Stimulated activated CD4-positive, alpha-beta T cell treated with anti-CD3 and anti-CD28 coated beads, Interleukin-4, amount 100 ng/mL, for 24 hours (primary cell): ENCODE measurements at regions not wholly inside any gene's neighbourhood (a gene's known extent, or its start where the extent isn't known, plus 50 kb on each side); places are given as distances from the start of the nearest gene placed in this dataset.

Experiments
- DNase-seq: peaks from one replicate; pipeline ENCODE4 v3.0.0-alpha.2; 2020

GRCh38 chr11:134562941-134563471 lies 151.0 kb upstream of the B3GAT1 start:
- peak; percentile 1 for DNase-seq

DNA sequence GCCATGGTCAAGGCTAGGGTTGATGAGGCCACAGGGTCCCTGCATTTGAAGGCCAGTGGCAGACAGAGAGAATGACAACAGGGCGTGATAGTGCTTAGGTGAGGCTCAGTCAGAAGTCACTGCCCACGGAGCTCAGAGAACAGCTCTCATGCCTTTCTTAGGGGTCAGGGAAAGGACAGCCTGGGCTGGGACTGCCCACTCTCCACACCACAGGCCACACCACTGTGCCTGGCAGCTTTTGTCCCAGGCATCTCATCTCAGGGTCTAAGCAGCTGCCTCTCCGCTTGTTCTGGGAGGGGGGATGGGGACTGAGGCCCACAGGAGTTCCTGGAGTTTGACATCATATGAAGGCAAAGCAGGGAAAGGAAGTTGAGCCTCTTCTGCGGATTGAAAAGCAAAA lies 150.2 kb upstream of the B3GAT1 start:
- DNase-seq: no peak

GRCh38 chr11:134561331-134561720 lies 149.3 kb upstream of the B3GAT1 start:
- peak; percentile 2 for DNase-seq

DNA sequence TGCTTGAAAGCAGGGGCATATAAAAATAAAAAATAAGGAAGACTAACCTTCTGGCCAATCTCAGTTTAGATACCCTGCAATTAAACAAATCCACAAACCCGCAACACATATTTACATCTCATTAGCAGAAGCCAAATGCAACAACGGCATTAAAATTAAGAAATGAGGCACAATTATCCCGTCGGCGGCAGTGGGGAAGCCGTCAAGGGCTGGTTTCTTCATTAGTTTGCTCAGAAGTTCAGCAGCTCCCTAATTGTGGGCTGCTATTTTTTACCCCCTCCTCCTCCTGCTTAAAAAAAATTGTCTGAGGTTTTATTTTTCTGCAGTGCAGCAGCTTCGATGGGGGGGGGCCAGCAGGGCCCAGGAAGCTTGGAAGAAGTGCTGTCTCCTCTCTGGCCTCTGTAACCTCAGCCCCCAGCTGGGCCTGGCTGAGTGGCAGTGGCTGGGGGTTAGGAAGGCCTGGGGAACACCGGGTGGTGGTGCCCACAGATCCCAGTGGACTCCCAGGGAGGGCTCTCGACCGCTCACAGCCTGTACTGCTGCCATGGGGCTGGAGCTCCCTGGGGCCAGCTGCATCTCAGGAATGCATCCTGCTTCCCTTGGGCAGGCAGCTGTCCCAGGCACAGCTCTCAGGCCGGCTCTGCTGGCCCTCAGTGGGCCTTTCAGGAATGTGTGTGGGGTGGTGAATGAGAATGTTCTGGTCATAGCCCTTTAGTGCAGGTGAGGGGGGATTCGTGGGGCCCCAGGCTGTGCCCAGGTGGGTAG lies 148.7 kb upstream of the B3GAT1 start:
- no peak for DNase-seq

DNA sequence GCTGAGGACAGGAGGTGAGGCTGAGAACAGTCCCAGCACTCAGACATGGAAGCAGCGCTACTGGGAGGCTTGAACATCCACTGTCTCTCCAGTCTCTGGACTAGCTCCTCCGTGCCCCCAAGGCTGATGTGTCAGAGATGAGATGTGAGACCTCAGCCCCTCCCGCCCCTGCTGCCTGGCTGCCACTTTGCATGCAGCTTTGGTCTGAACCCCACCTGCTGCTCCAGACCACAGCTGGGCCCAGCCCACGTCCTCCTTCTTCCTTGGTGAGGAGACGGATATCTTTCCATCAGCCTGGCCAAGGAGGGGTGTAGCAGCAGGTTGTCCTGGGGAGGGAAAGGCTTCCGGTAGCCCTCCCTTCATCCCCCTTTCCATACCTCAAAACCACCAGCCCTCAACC lies 148.0 kb upstream of the B3GAT1 start:
- DNase-seq: peak; percentile 1

DNA sequence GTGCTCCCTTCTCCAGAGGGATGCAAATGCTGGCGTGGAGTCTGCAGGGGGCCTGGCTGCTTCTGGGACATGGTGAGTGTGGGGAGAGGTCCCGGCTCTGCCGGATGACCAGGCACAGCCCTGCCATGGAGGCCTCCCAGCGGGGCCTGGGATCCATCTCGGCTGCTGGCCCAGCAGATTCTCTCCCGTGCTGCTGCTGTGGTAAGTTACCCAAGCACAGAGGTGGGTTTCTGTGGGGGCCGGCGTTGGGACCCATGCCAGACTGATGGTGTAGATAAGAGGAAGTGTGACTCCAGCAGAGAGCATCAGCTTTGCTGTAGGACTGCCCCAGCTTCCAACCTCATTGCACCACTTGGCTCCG lies 147.5 kb upstream of the B3GAT1 start:
- DNase-seq: no peak

DNA sequence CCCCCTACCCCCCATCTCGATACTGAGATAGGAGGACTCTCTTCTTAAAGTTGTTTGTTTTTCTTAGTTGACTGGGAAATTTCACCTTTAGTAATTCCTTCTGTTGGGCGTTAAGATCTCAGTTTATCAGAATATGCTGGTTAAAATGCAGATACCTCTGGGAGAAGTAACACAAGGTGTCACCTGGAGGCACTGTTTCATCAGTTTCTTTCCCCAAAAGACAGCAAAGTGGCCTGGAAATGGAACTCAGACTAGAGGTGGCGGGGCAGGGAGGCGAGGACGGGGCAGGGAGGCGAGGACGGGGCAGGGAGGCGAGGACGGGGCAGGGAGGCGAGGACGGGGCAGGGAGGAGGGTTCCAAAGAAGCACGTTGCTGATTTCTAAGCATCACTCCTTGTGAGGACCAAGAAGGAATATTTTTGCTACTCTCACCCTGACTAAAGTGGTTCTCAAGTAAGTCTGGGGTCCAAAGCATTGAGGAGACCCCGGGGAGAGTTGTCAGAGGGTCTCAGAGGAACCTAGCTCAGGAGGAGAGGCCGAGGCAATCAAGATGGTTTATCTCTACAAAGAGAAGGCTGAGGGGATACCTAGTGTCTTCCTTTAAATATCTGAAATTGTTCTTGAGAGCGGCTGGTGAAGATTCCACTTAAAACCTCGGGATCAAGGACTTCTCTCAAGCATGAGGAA lies 147.0 kb upstream of the B3GAT1 start:
- DNase-seq: peak; percentile 0

DNA sequence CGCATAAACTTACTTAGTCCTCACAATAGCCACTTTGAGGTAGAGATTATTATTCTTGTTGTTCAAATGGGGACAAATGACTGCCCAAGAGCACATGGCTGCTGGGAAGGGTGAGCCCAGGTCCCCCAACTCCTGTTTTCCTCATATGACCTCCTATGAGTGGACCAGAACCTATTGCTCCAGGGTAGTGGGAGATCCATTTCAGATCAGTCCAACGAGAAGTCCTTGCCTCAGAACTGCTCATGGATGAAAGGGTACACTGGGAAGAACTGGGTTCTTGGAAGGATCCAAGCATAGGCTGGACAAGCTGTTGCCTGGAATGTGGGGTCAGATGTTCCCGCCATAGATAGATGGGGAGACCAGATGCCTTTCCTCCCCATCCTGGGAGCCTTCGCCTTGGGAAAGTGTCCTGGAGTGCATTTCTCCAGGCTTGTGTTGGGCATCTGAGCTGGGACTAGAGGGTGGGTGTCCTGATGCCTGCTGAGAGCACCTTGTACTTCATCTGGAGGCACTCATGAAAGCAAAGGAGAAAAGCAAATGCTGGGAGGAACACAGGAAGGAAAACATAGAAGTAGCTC lies 146.3 kb upstream of the B3GAT1 start:
- peak; percentile 0 for DNase-seq

- peak; percentile 0 for DNase-seq
Measured at GRCh38 chr11:134557571-134558257, 145.7 kb upstream of the B3GAT1 start.

DNA sequence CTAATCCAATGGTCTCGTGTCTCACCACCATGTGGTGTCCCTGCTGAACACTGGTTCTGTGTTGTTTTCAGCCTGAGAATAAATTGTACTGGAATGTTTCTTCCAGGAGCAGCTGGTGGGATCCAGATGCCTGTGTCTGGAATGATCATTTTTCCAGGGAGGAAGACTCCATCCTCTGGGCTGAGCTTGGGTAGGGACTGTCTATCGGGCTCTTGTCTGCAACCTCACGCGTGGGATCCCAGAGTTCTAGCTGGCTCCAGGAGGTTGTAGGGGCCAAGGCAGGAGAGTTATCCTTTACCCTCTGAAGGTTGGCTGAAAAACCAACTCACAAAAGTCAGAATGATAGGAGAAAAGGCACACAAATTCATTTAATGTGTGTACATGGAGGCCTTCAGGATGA lies 144.1 kb upstream of the B3GAT1 start:
- no peak for DNase-seq

- peak; percentile 1 for DNase-seq
Measured at GRCh38 chr11:134555510-134555909, 143.5 kb upstream of the B3GAT1 start.

GRCh38 chr11:134554861-134555260 lies 142.8 kb upstream of the B3GAT1 start:
- DNase-seq: no peak

- DNase-seq: peak; percentile 1
Measured at GRCh38 chr11:134554106-134554505, 142.1 kb upstream of the B3GAT1 start.

DNA sequence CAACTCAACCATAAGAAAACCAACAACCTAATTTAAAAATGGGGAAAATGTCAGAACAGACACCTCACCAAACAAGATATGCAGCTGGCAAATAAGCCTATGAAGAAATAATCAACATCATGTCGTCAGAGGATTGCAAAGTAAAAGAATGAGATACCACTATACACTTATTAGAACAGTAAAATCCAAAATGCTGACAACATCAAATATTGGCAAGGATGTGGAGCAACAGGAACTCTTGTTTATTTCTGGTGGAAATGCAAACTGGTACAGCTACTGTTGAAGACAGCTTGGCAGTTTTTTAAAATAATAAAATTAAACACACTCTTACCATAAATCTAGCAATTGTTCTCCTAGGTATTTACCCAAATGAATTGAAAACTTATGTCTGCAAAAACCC lies 140.7 kb upstream of the B3GAT1 start:
- no peak for DNase-seq

- DNase-seq: no peak
Measured at GRCh38 chr11:134545521-134545920, 133.5 kb upstream of the B3GAT1 start.

GRCh38 chr11:134544095-134544815 lies 132.2 kb upstream of the B3GAT1 start:
- no peak for DNase-seq

- no peak for DNase-seq
Measured at GRCh38 chr11:134543645-134544044, 131.6 kb upstream of the B3GAT1 start.

GRCh38 chr11:134543241-134543640 lies 131.2 kb upstream of the B3GAT1 start:
- no peak for DNase-seq

DNA sequence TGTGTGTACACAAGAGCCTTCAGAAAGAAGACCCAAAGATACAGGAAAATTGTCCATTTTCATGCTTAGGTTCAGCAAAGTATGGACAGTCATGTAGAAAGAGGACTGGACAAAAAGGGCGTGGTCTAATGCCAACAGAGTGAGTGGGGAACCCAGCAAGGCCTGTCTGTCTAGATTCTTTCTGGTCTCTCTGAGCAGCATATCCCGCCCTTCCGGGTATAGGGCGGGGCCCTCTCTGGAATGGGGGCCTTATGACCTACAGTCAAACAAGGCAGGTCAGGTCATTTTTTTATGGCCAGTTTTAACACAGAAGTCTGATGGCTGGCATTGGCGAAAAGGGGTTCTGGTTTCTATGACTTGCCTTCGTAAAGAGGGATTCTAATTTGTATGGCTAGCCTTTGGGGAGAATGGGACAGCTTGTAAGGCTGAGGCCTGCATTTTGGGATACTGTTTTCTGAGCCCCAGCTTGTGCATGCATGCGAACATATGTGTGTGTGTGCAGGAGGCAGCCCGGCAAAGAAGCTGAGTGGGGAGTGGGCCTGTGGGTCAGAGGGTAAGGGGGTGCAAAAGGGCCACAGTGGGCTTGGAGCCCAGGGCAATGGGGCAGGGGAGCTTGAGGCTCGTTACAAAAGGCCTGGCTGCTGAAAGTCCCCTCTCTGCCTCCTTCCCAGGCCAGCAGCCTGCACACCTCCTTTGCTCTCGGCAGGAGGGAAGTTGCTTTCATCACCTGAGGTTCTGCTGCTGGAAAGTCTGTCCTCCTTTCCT lies 130.5 kb upstream of the B3GAT1 start:
- no peak for DNase-seq

DNA sequence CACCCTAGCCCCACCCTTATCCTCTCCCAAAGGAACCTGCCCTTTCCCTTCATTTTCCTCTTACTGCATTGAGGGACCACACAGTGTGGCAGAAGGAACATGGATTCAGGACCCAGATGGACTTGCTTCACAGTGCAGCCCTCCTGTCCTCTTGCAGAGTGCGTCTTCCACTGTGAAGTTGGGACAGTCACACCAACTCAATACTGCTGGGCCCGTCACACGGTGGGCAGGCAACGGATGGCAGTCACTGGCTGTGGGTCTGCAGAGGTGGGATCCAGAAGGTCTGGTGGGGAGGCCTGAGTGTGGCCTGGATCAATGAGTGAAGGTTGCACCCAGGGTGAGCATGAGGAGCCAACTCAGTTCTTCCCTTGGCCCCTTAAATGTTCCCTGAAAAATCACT lies 129.9 kb upstream of the B3GAT1 start:
- DNase-seq: no peak

- DNase-seq: no peak
Measured at GRCh38 chr11:134541355-134541754, 129.3 kb upstream of the B3GAT1 start.

GRCh38 chr11:134539285-134539684 lies 127.2 kb upstream of the B3GAT1 start:
- DNase-seq: no peak
